ENCODE measurements at regions not wholly inside any gene's neighbourhood (a gene's known extent, or its start where the extent isn't known, plus 50 kb on each side); places are given as distances from the start of the nearest gene placed in this dataset.

- TF ChIP-seq REST (IDR thresholded peaks at IDR 0.05; ENCODE audit: insufficient read depth in 1 of 2, low read depth in 2 of 2, low read length in 2 of 2) (no peak), POLR2AphosphoS5 (IDR thresholded peaks at IDR 0.05; ENCODE audit: low read depth, low read length) (no peak), TAF1 (IDR thresholded peaks at IDR 0.05; ENCODE audit: borderline replicate concordance, insufficient read depth, low read length) (no peak), SIN3A (IDR thresholded peaks at IDR 0.05; ENCODE audit: borderline replicate concordance, insufficient read depth, low read length) (no peak), FOXP2 (optimal IDR thresholded peaks at IDR 0.05; ENCODE audit: borderline replicate concordance, extremely low read depth, extremely low read length, insufficient read depth) (no peak)
Observed at GRCh38 chr1:58143972-58144697, 402.4 kb downstream of the OMA1 start.
